Mesenchymal stem cell (in vitro differentiated cells and primary cell): ENCODE measurements at regions not wholly inside any gene's neighbourhood (a gene's known extent, or its start where the extent isn't known, plus 50 kb on each side); places are given as distances from the start of the nearest gene placed in this dataset.

ENCODE experiments used
- DNase-seq: peaks from one replicate; pipeline ENCODE4 v3.0.0-alpha.2; 2013
- H2AFZ ChIP-seq: one replicate; pipeline ENCODE4 v1.6.1; 2013; ENCODE audit warnings: low read depth, mild to moderate bottlenecking, control low read depth, inconsistent platforms, low read length, moderate library complexity
- H2AK5ac ChIP-seq: 2 replicates; pipeline ENCODE4 v1.6.1; 2013; ENCODE audit warnings: low read length, moderate library complexity, mild to moderate bottlenecking, inconsistent platforms; ENCODE audit not compliant: severe bottlenecking
- H2BK120ac ChIP-seq: one replicate; pipeline ENCODE4 v1.6.1; 2013; ENCODE audit warnings: low read depth, mild to moderate bottlenecking, inconsistent platforms, low read length, moderate library complexity
- H2BK12ac ChIP-seq, 2 experiments: one replicate each; pipeline ENCODE4 v1.6.1; 2013; ENCODE audit warnings: inconsistent platforms in 2 of 2, low read length in 2 of 2, mild to moderate bottlenecking in 2 of 2, moderate library complexity in 2 of 2, control low read depth in 1 of 2
- H2BK15ac ChIP-seq: one replicate; pipeline ENCODE4 v1.6.1; 2013; ENCODE audit warnings: mild to moderate bottlenecking, low read depth, inconsistent platforms; ENCODE audit not compliant: poor library complexity, severe bottlenecking
- H2BK5ac ChIP-seq: 2 replicates; pipeline ENCODE4 v1.6.1; 2013; ENCODE audit warnings: low read depth, mild to moderate bottlenecking, low read length, control low read depth, inconsistent platforms; ENCODE audit not compliant: poor library complexity, severe bottlenecking
- H3K14ac ChIP-seq, 2 experiments: one replicate each; pipeline ENCODE4 v1.6.1; 2013; ENCODE audit warnings: inconsistent platforms in 2 of 2, low read length in 2 of 2, control low read depth in 1 of 2, mild to moderate bottlenecking in 1 of 2, moderate library complexity in 1 of 2
- H3K18ac ChIP-seq, 2 experiments: one replicate each; pipeline ENCODE4 v1.6.1; 2013; ENCODE audit warnings: inconsistent platforms in 2 of 2, low read length in 2 of 2, control low read depth in 1 of 2, low read depth in 1 of 2, mild to moderate bottlenecking in 1 of 2
- H3K23ac ChIP-seq, 2 experiments: one replicate each; pipeline ENCODE4 v1.6.1; 2013; ENCODE audit warnings: inconsistent platforms in 2 of 2, low read length in 2 of 2, mild to moderate bottlenecking in 2 of 2, moderate library complexity in 2 of 2, control low read depth in 1 of 2
- H3K27ac ChIP-seq: 2 replicates; pipeline ENCODE4 v1.5.1; 2013; ENCODE audit warnings: mild to moderate bottlenecking, moderate library complexity, low read length, control low read depth, inconsistent platforms; ENCODE audit not compliant: poor library complexity, severe bottlenecking
- H3K27me3 ChIP-seq, 2 experiments: 2 replicates each; pipeline versions ENCODE4 v1.6.1 to v1.7.0; 2013; ENCODE audit warnings: low read length in 2 of 2, mild to moderate bottlenecking in 2 of 2, moderate library complexity in 2 of 2, control low read depth in 1 of 2, inconsistent platforms in 1 of 2; ENCODE audit not compliant: control insufficient read depth in 1 of 2, insufficient read depth in 1 of 2
- H3K36me3 ChIP-seq, 2 experiments: 2 replicates each; pipeline versions ENCODE4 v1.6.1 to v1.7.0; 2013; ENCODE audit warnings: low read length in 2 of 2, control low read depth in 1 of 2, inconsistent platforms in 1 of 2, low read depth in 1 of 2, mild to moderate bottlenecking in 1 of 2; ENCODE audit not compliant: insufficient read depth in 2 of 2, control insufficient read depth in 1 of 2
- H3K4ac ChIP-seq, 2 experiments: one replicate each; pipeline ENCODE4 v1.6.1; 2013; ENCODE audit warnings: inconsistent platforms in 2 of 2, low read length in 2 of 2, mild to moderate bottlenecking in 2 of 2, moderate library complexity in 2 of 2, control low read depth in 1 of 2, low read depth in 1 of 2
- H3K4me1 ChIP-seq: 2 replicates; pipeline ENCODE4 v1.6.1; 2013; ENCODE audit warnings: low read depth, low read length, control low read depth; ENCODE audit not compliant: control insufficient read depth, insufficient read depth
- H3K4me2 ChIP-seq: 2 replicates; pipeline ENCODE4 v1.6.1; 2013; ENCODE audit warnings: low read length, mild to moderate bottlenecking, inconsistent platforms; ENCODE audit not compliant: poor library complexity, severe bottlenecking
- H3K4me3 ChIP-seq, 2 experiments: 2 replicates each; pipeline versions ENCODE4 v1.5.1 to v1.7.0; 2013; ENCODE audit warnings: low read length in 2 of 2, mild to moderate bottlenecking in 2 of 2, control low read depth in 1 of 2, low read depth in 1 of 2; ENCODE audit not compliant: insufficient read depth in 1 of 2
- H3K79me1 ChIP-seq: replicated peaks from 2 replicates; pipeline ENCODE4 v1.6.1; 2013; ENCODE audit warnings: mild to moderate bottlenecking, control low read depth, low read length, inconsistent platforms; ENCODE audit not compliant: poor library complexity, severe bottlenecking
- H3K9ac ChIP-seq: 2 replicates; pipeline ENCODE4 v1.7.0; 2013; ENCODE audit warnings: mild to moderate bottlenecking, low read length, moderate library complexity
- H3K9me3 ChIP-seq: 2 replicates; pipeline ENCODE4 v1.7.0; 2013; ENCODE audit warnings: mild to moderate bottlenecking, low read length; ENCODE audit not compliant: control insufficient read depth
- H4K8ac ChIP-seq: one replicate; pipeline ENCODE4 v1.6.1; 2013; ENCODE audit warnings: inconsistent platforms, mild to moderate bottlenecking, low read length, moderate library complexity
- H4K91ac ChIP-seq: one replicate; pipeline ENCODE4 v1.6.1; 2013; ENCODE audit warnings: mild to moderate bottlenecking, low read length, inconsistent platforms
- WGBS: methylation state at CpG from one replicate; pipeline ENCODE4 v1.1.7; 2013; ENCODE audit warnings: mixed read lengths; 5-methylcytosine and 5-hydroxymethylcytosine counted together

- H4K91ac ChIP-seq: peak overlapping the region; percentile 83
- H2AK5ac ChIP-seq: peak overlapping the region; percentile 56
- H3K14ac ChIP-seq: peak overlapping the region in 1 of 2 experiments; percentile 49
- WGBS: 13% methylated on average over 7 of the region's 11 CpGs
- H3K4ac ChIP-seq: peak overlapping the region; percentile 89 to 91
- peak overlapping the region in 1 of 2 experiments; percentile 28 for H3K4me3 ChIP-seq
- no peaks in the 10 kb centered on the region for H3K79me1 ChIP-seq
- H3K9me3 ChIP-seq: no peaks in the 10 kb centered on the region
- H2BK5ac ChIP-seq: peak overlapping the region; percentile 76
- peak overlapping the region; percentile 37 for H2BK15ac ChIP-seq
- peak overlapping the region; percentile 94 for H3K27ac ChIP-seq
- H2BK12ac ChIP-seq: peak overlapping the region; percentile 85 to 91
- peak overlapping the region; percentile 27 for H4K8ac ChIP-seq
- H3K18ac ChIP-seq: peak overlapping the region; percentile 67 to 74
- H3K23ac ChIP-seq: no peak overlapping the region
- DNase-seq: peak; percentile 100
- H3K36me3 ChIP-seq: no peaks in the 10 kb centered on the region
- peak overlapping the region; percentile 79 for H3K9ac ChIP-seq
- H2AFZ ChIP-seq: no peak overlapping the region
- H3K4me1 ChIP-seq: peaks cover 14% of the 10 kb centered on the region
- H3K4me2 ChIP-seq: no peak overlapping the region
- peak overlapping the region; percentile 23 for H2BK120ac ChIP-seq
- H3K27me3 ChIP-seq: no peaks in the 10 kb centered on the region
These were observed 113.0 kb downstream of the TEX26 start for GRCh38 chr13:31045286-31046081.

GRCh38 chr13:31044364-31045285 lies 112.2 kb downstream of the TEX26 start:
- Histone ChIP-seq H3K18ac (peak overlapping the region; percentile 74 to 89), H3K9ac (peak overlapping the region; percentile 79), H3K79me1 (no peaks in the 10 kb centered on the region), H3K4me1 (peaks cover 14% of the 10 kb centered on the region), H2BK12ac (peak overlapping the region; percentile 91 to 94), H2BK15ac (peak overlapping the region; percentile 44), H3K14ac (peak overlapping the region in 1 of 2 experiments; percentile 72), H3K4me2 (no peak overlapping the region), H3K4ac (peak overlapping the region in 1 of 2 experiments; percentile 87), H4K91ac (peak overlapping the region; percentile 87), H3K9me3 (no peaks in the 10 kb centered on the region), H2AFZ (no peak overlapping the region), H3K23ac (no peak overlapping the region), H2BK5ac (no peak overlapping the region), H3K4me3 (no peak overlapping the region), H2BK120ac (peak overlapping the region; percentile 56), H3K27ac (peak overlapping the region; percentile 94), H2AK5ac (peak overlapping the region; percentile 60), H3K36me3 (no peaks in the 10 kb centered on the region), H4K8ac (peak overlapping the region; percentile 29), H3K27me3 (peaks cover 0 to 4% of the 10 kb centered on the region in 2 experiments)
- DNase-seq: peak; percentile 83
- 26% methylated on average over 17 of the region's 18 CpGs for WGBS

GRCh38 chr13:31043957-31044356 lies 111.5 kb downstream of the TEX26 start:
- Histone ChIP-seq H3K4me2 (no peak overlapping the region), H3K79me1 (no peaks in the 10 kb centered on the region), H2BK5ac (no peak overlapping the region), H3K4ac (peak overlapping the region in 1 of 2 experiments; percentile 69), H2BK12ac (peak overlapping the region in 1 of 2 experiments; percentile 83), H3K27me3 (peaks cover 0 to 6% of the 10 kb centered on the region in 2 experiments), H3K9ac (no peak overlapping the region), H4K91ac (no peak overlapping the region), H4K8ac (no peak overlapping the region), H2AFZ (no peak overlapping the region), H3K27ac (no peak overlapping the region), H3K9me3 (no peaks in the 10 kb centered on the region), H3K23ac (no peak overlapping the region), H2AK5ac (peak overlapping the region; percentile 14), H3K36me3 (no peaks in the 10 kb centered on the region), H3K14ac (peak overlapping the region in 1 of 2 experiments; percentile 36), H2BK15ac (peak overlapping the region; percentile 17), H3K4me3 (no peak overlapping the region), H3K4me1 (peaks cover 16% of the 10 kb centered on the region), H2BK120ac (no peak overlapping the region), H3K18ac (peak overlapping the region in 1 of 2 experiments; percentile 68)
- WGBS: 57% methylated on average over 16 of the region's 16 CpGs
- peak; percentile 26 for DNase-seq
